Activated CD8-positive, alpha-beta memory T cell treated with anti-CD3 and anti-CD28 coated beads for 4 hours (primary cell): ENCODE measurements at regions not wholly inside any gene's neighbourhood (a gene's known extent, or its start where the extent isn't known, plus 50 kb on each side); places are given as distances from the start of the nearest gene placed in this dataset.

Experiments
- DNase-seq, 2 donors: peaks; one replicate each; pipeline ENCODE4 v3.0.0-alpha.2; 2020; ENCODE audit warnings: low read depth in 2 of 2

DNA sequence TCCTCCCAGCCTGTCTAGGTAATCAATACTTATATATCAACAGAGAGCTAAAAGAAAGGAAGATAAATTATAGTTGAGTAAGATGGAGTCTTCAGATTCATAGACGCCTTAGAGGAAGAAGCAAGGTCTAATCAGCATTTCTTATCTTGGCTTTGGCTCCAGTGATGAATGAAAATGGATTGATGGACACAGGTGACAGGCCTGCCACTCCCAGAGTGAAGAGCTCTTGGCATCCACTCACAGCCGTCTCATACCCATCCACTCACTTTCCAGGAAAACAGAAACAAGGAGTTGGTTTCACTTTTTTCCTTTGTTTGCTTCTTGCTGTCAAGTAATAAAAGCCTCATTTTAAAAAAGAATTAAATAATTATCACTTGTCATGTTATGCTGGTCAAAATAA, 168.2 kb downstream of the MFSD1 start:
- DNase-seq: no peak

DNA sequence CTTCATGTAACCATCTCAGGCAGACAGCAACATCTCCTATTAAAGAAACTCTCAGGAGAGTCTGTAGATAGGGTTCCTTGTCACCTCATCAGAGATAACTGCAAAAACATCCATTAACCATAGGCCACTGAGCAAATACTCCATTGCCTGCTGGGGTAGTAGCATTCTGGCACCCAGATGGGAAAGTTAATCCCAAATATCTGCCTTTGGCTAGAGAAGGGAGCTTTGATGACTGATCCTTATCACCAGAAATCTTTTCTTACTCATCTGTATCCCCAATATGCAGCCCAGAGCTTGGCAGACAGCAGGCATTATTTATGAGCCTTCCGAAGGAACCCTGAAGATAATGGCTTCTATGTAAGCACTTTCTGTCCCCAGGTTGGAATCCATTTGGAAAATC, 173.1 kb downstream of the MFSD1 start:
- DNase-seq: no peak

GRCh38 chr3:158976966-158977365, 175.1 kb downstream of the MFSD1 start:
- DNase-seq: no peak

GRCh38 chr3:158977497-158977896, 175.6 kb downstream of the MFSD1 start:
- DNase-seq: no peak

- no peak for DNase-seq
Measured at GRCh38 chr3:158983216-158984099, 181.6 kb downstream of the MFSD1 start.

DNA sequence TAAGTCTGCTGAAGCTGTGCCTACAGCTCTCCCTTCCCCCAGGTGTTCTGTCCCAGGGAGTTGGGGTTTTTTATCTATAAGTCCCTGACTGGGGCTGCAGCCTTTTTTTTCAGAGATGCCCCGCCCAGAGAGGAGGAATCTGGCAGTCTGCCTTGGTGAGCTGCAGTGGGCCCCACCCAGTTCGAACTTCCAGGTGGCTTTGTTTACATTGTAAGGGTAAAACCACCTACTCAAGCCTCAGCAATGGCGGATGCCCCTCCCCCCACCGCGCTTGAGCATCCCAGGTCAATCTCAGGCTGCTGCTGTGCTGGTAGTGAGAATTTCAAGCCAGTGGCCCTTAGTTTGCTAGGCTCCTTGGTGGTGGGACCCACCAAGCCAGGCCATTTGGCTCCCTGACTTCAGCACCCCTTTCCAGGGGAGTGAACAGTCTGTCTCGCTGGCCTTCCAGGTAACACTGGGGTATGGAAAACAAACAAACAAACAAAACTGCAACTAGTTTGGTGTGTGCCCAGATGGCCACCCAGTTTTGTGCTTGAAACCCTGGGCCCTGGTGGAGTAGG, 189.4 kb downstream of the MFSD1 start:
- no peak for DNase-seq

GRCh38 chr3:158992463-158992862, 190.6 kb downstream of the MFSD1 start:
- no peak for DNase-seq

GRCh38 chr3:158994386-158994785, 192.5 kb downstream of the MFSD1 start:
- DNase-seq: no peak

DNA sequence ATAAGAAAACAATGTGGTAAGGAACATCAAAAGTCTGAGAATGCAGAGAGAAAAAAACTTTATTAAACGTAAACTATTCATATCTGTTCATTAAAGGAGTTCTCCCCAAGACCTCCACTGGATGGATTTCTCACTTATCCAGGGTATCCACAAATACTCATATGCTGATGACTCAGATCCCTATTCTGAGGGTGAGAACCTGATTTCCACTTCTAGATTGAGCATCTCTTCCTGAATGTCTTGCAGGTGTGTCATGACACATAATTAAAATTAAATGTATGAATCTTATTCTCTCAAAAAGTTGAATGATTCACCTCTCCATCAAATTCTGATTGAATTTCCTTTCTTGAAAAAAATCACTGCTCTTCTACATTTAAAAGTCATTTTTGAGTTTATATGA, 199.9 kb downstream of the MFSD1 start:
- DNase-seq: no peak

GRCh38 chr3:159005137-159005536, 203.3 kb downstream of the MFSD1 start:
- no peak for DNase-seq

DNA sequence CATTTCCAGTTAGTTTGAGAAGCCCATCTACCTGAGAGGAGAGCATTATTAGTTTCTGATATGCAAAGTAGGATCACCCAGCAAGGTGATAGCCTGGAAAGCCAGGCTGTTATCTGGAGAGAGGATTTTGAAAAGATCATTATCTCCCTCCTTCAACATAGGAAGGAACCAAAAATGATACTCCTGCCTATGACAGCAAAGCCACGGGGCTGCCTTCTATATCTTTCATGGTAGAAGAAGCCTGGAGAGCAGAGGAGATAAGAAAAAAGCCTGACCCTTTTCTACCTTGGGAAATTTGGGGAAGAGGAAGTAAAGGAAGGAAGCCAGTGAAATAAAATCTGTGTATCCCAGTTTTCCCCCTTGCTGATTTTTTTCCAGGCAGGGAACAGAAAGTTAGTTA, 205.5 kb downstream of the MFSD1 start:
- DNase-seq: no peak

- no peak for DNase-seq
Measured at GRCh38 chr3:159008401-159008800, 206.5 kb downstream of the MFSD1 start.

- no peak for DNase-seq
Measured at GRCh38 chr3:159018341-159018740, 216.5 kb downstream of the MFSD1 start.

DNA sequence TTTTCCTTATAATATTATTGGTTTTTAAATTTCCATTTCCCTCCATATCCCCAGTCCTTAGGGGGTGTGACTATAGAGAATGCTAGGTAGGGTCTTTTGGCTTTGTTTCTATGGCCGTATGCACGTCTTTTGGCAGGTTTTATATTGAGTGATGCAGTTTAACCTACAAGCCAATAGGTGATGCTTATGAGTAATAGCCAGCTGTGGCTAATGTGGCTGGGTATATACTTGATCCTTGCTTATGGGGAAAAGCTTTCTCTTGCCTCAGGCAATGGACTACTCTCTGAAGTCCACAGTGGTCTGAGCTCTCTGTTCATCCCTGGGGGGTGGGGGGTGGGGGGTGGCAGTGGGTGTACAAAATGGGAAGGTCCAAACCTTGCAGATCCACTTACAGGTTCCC, 223.9 kb downstream of the MFSD1 start:
- DNase-seq: no peak

- no peak for DNase-seq
Measured at GRCh38 chr3:159026510-159026909, 224.7 kb downstream of the MFSD1 start.

DNA sequence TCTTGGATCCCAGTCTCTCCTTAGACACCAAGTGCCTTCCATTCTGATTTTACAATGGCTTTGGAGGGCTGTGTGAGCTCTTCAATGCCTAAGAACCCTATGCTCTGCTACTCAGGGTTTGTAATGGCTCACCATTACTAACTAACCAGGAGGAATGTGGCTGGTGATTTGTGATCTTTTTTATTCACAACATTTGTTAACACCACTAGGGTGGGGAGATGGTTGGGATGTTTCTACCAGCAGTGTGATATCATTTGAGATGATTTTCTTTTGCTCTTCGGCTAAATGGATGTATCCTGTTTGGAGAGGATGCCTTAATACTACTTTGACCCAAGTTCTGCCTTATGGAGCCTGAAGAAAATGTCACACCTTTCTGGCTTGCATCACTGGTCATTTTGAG, 226.9 kb downstream of the MFSD1 start:
- DNase-seq: no peak

DNA sequence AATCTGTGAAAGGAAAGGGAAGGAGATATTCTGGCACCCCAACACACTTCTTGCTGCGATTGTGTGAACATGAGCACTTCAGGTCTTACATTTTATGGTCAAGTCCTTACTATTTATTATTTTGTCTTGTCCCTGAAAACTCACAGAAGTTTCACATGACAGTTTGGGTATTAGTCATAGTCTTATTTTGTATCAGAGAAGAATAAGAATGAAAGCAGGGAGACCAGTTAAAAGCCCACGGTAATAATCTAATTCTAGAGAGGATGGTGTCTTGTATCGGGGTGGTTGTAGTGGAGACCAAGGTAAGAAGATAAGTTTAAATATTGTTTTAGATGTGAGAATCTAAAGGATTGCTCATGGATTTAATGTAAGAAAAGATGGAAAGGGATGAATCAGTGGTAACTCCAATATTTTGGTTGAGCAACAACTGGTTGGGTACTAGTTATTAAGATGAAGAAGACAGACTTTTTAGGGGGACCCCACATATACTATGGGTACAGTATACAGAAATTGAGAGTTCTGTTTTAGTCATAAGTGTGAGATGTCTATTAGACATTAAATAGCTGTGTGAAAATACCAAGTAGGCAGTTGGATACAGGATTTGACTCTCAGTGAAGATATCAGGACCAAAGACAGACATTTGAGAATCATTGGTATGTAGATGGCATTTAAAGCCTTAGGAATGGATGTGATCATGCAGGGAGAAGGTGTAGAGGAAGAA, 227.6 kb downstream of the MFSD1 start:
- DNase-seq: no peak

- no peak for DNase-seq
Measured at GRCh38 chr3:159030138-159030670, 228.3 kb downstream of the MFSD1 start.

DNA sequence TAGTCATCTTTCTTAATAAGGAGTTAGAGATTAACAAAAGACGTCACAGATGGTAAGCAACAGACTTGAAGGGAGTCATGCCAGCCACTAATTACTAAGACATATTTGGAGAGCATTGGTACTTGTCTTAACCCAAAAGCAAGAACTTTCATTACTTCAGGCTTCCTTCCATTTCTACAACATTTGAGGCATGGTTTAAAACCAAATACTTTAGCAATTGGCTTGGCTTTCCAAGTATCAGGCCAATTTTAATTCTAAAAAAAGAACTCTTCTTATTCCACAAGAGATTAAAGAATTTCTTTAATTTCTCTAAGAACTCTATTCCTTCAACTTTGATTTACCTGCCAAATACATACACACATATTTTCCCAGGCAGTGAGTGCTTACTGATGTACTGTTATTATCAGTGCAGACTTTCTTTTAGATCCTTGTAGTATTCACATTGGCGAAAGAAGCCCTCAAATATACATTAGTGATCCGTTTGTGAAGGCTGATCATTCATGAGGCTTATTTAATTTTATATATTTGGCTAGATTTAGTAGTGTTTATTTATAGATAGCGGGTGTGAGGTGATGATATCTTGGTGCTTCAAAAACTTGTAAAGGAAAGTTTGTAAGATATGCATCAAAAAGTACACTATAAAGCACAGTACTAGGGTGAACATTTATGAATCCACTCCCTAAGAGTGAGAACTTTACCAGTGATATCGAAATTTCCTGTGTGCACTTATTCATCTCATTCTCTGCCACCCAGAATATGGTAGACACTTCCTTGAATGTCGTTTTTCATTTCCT, 229.2 kb downstream of the MFSD1 start:
- DNase-seq: no peak

DNA sequence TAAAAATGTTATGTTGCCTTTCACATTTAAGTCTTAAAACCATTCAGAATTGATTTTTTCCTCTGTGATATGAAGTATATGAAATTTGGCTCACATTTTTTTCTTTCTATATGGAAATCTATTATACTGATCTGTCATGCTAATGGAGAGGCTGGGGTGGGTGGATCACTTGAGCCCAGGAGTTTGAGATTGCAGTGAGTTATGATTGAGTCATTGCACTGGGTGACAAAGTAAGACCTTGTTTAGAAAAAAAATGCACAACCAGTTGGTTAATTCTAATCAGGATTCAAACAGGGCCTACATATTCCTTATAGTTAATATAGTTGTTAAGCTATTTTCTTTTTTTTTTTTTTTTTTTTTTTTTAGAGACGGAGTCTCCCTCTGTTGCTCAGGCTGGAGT, 230.5 kb downstream of the MFSD1 start:
- no peak for DNase-seq

DNA sequence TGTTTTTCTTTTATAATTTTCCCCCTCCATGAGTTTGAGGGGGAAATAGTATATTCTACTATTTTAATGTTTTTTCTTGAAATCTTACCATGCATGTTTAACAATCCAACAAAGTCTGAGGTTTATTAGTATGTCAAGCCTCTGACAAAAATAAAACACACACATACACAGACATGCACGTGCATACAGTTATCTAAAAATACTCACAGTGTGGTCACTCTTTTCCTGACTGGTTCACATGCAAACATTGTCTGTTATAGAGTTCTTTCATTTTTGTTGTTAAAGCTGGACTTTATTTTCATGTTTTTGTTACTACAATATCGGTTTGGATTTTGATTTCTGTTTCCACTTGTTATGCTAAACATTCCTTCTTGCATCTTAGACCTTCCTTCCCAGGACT, 236.6 kb downstream of the MFSD1 start:
- no peak for DNase-seq

DNA sequence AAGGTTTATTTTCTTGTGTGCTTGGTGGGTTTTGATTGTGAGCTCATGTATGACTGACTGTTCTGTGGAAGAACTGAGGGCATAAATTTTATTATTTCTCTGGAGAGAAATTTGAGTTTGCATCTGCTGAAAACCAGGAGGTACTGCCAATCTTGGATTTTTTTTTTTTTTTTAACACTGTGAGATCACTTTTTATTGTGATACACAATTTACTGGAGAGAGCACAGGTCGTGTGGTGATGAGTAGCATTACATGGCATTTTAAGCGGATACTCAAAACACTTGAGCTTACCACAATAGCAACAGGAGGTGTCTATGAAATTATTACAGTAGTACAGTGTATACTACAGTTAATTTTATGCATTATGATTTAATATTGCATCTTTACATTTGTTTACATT, 237.4 kb downstream of the MFSD1 start:
- no peak for DNase-seq
